LoVo (cell line): ENCODE measurements at regions not wholly inside any gene's neighbourhood (a gene's known extent, or its start where the extent isn't known, plus 50 kb on each side); places are given as distances from the start of the nearest gene placed in this dataset.

Source experiments
- DNase-seq: peaks from one replicate; pipeline ENCODE4 v3.0.0-alpha.2; 2016; ENCODE audit warnings: low spot score

DNA sequence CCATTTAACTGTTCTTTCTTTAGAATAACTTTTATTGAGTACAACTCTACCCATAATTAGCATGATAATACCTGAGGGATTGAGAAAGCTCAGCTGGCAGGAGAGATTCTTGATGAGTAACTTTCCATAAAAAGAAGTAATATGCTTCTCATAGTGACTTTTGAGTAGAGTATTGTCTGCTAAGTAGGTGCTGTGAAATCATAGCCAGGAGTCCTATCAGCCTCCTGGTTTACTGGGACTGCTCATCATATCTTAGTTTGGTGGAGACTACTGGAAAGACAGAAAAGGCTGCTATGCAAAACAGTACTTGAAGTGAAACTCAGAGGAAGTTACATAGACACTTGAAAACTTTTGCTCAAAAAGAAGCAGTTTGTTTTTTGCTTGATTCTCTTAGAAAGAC, 113.3 kb upstream of the ATP2B1 start:
- no peak for DNase-seq

DNA sequence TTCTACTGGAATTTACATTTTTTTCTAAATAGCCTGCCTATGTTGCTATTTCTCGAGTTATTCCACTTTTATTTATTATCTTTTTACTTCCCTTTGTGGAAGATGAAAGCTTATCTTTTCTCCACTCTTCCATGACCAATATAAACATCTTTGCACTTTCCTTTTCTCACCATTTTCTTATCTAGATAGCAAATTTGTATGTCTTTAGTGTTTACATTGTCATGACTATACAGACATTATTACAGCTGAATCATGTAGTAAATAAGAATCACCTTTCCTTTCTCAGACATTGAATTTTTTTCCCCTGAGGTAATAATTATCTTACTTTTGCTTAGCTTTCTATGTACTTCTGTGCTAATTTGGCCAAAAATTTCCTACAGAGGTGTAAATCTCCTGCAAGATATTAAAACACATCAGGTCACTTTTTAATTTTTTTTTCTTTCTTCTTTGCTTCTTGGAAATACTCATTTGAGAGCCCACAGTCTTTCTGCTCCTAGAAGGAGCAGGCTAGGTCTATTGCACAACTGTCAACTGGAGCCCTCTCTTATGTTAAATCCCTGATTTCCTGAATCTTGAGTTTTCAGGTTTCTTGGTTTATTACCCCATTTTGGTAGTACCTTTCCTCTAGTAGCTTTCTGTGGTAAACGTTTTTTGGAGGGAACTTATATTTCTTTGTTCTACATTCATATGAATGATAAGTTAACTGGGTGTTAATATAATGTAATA, 109.0 kb upstream of the ATP2B1 start:
- peak; percentile 35 for DNase-seq

DNA sequence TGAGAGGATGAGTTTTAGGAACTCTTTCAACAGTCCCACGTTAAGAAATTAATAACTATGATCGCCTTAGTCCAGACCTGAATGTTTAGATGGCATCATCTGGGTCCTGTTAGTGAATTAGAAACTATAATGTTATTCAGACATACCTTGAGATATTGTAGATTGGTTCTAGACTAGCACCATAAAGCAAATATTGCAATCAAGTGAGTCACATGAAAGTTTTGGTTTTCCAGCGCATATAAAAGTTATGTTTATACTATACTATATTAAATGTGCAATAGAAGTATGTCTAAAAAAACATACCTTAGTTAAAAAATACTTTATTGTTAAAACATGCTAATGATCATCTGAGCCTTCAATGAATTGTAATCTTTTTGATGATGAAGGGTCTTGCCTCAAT, 106.6 kb upstream of the ATP2B1 start:
- no peak for DNase-seq

DNA sequence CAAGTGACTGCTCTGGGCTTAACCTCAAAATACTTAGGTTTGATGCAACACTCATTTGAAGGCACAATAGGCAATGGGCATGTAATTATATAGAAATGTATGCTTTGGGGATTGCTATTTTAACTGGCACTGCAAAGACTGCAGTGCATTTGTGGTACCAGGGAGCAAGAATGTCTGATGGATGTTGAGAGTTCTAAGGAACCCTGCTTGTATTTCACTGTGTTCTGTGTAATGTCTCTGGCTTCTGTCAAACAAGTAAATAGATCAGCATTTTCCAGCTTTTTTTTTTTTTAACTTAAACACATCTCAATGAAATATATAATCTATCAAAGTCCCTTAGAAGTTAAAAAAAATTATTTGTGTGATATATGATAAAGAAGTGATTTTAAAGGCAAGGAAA, 94.8 kb upstream of the ATP2B1 start:
- DNase-seq = no peak

DNA sequence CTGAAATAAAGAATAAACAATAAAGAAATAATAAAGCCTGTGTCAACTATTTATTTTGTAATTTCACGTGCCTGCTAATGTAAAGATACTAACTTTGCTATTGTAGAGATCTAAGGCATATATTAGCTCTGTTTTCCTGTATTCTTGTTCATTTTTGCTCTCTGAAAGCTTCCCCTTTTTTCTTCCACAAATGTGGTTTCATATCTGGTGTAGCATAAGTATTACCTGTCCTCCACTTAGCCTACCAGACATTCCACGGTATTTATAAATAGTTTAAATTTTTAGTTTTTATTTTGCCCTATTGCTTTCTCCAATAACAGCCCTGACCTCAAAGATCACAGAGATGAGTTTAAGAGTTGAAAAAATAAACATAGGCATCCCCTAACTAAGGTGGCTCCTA, 92.6 kb upstream of the ATP2B1 start:
- DNase-seq = no peak

DNA sequence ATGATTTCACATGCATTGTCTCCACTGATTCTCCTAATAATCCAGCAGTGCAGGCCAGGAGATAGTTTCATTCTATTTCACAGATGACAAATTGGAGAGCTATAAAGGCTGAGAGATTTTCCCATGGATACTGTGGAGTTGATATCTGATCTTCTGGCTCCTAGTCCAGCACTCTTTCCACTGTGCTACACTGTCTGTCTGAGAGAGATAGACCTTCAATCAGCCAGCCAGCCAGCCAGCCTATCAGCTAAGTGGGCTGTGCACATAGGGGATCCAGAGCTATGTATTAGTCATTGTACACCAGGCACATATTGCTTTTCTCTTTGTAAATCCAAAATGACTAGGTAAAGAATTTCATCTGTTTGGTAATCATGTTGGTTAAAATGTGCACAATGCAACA, 91.8 kb upstream of the ATP2B1 start:
- DNase-seq = no peak

DNA sequence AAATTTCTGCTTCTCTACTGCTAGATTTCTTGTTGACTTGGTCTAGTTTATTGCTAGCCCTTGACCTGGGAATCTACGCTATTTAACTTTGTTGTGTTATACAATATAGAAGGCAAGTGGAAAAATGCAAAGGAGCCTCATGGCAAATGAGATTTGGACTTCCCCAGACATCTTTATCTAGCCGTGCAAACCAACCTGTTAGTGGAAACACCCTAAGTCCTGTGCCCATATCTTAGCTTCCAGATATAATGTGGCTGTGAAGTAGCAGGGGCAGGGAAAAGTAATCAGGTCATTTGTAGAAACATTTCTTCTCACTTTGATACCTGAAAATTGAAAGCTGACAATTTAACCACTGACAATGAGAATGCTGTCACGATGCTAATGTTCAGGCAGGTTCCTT, 90.7 kb upstream of the ATP2B1 start:
- no peak for DNase-seq

DNA sequence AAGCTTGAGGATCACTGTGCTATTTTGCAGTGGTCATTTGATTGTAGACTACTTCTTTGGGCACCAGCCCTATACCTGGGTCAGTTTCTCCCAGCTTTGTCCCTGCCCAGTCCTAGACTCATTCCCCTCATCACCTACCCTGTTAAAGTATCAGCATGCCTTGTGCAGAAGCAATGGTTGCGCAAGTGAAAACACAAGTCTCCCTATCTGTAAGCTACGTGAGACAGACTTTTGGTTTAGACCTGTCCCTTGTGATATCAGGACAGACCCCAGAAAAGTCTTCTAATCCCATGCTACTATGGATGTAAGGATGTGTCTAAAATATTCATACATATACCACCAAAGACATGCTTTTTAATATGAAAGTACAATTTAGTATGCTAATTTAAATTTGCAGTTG, 88.8 kb upstream of the ATP2B1 start:
- DNase-seq = no peak

DNA sequence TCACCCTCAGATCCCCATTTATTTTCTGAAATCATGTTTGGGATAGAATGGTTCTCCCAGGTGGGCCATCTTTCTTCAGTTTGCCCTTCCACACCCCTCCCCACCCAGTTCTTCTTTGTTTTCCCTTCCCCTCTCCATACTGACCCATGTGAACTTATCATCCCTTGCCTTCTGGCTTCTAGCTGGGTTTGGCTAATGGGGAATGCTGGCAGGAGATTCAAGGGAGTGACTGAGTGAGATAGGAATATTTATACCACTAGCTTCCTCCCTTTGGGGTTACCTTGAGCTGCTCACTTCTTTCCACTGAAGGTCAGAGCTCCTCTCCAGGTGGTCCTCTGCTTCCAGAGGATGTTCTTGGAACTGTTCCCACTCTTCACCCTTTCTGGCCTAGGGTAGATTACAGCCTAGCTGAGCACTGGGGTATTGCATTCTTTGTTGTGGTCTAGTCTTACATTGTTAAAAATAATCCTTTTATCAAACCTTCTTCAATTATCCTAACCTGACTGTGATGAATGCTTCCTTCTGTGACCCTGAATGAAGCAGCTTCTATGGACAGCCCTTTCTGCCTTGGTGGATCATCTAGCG, 88.3 kb upstream of the ATP2B1 start:
- DNase-seq = no peak

DNA sequence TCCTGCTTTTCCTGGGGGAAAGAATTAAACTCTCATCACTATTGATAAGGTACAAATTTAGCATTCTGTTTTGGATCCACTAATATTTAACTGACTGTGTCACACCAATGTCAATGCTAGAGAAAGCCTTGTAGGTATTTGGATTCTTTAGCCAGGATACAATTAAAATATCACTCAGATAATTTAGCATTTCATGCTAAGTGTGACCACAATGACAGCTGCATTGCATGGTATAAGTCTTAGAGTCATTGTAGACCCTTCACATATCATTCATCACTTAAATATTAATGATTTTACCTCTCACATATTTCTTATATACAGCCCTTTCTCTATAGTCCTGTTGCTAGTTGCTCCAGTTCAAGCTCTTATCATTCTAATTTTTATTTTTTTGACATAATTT, 85.3 kb upstream of the ATP2B1 start:
- DNase-seq = no peak

DNA sequence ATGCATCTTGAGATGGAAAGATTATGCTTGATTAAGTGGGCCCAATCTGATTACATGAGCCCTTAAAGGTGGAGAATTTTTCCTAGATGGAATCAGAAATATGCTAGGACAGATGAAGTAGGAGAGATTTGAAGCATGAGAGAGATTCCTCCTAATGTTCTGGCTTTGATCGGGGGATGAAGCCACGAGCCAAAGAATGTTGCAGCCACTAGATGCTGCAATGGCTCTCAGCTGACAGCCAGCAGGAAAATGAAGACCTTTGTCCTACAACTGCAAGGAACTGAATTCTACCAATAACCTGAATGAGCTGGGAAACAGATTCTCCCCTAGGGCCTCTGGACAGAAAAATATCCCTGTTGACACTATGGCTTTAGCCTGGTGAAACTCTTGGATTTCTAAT, 82.6 kb upstream of the ATP2B1 start:
- no peak for DNase-seq

DNA sequence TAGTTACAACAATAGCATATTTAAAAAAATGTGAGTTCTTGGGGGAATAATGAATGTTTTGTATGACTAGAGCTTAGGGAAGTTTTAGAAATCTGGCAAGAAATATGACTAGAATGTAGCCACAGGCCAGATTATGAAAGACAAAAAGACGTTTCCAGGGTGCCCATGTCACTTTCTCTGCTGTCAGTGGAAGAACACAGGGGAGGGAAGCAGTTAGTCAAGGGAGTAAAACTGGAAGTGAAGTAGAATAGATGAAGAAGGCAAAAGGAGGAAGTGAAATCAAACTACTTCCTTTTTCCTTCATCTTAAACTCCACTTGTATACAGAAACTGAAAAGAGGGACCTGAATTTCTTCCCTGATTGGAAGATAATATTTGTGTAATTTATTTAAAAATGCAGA, 81.2 kb upstream of the ATP2B1 start:
- no peak for DNase-seq

DNA sequence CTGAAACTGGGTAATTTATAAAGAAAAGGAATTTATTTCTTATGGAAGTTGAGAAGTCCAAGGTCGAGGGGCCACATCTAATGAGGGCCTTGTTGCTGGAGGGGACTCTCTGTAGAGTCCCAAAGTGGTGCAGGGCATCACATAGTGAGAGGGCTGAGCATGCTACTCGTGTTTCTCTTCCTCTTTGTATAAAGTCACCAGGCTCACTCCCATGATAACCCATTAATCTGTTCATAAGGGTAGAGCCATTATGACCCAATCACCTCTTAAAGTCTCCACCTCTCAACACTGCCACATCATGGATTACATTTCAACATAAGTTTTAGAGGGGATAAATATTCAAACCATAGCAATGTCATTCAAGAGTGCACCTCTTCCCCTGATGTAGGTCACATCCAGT, 79.1 kb upstream of the ATP2B1 start:
- DNase-seq = no peak

DNA sequence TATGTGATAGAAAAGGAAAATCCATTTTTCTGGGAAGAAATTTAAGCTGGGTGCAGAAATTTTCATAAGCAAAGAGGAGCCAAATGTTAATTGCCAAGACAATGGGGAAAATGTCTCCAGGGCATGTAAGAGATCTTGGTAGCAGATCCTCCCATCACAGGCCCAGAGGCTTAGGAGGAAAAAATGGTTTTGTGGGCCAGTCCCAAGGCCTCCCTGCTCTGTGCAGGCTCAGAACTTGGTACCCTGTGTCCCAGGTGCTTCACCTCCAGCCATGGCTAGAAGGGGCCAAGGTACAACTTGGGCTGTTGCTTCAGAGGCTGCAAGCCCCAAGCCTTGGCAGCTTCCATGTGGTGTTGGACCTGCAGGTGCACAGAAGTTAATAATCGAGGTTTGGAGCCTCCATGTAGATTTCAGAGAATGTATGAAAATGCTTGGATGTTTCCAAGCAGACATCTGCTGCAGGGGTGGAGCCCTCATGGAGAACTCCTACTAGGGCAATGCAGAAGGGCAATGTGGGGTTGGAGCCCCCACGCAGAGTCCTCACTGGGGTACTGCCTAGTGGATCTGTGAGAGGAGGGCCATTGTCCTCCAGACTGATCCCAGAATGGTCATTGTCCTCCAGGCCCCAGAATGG, 77.7 kb upstream of the ATP2B1 start:
- DNase-seq = no peak

DNA sequence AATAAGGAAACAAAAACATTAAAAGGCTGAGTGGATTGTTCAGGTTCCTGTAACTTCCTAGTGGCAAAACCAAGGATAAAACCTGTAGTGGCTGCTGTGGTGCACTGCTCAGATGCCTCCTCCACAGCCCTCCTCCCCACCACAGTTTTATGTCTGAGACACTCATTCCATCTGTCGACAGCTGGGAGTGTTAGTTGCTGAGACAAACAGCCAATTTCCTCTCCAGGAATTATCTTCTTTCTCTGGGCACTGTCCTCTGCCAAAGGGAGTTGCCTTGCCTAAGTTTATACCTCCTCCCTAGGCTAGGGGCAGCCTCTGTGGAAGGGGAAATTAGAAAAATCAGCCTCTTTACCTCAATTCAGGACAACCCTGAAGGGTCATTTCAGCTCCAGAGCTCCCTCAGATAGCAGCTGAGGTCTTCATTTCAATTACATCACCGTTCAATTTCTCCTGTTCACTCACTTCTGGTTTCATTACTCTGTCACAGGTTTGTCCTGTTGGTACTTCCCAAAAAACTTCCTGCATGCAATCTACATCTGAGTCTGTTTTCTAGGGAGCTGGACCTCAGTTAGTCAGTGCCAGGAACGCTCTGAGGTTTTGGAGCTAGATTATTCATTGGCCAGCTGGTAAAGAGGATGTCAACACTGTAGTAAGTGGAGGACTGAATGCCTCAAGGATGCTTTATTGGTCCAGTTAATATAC, 74.9 kb upstream of the ATP2B1 start:
- no peak for DNase-seq

DNA sequence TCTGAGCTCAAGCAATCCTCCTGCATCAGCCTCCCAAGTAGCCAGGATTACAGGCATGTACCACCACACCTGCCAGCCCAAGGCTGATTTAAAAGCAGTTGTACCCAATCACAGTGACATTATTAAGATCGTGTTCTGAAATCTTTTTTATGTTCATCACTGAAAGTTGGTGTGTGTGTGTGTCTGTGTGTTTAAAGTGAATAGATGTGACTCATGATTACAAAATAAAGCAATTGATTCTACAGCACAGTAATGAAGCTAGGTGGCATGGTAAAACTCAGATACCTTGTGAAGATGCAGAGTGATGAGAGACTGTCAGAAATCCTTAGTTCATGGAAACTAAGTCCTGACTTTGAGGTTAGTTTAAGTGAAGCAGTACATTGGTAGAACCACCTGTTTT, 74.2 kb upstream of the ATP2B1 start:
- DNase-seq = no peak

DNA sequence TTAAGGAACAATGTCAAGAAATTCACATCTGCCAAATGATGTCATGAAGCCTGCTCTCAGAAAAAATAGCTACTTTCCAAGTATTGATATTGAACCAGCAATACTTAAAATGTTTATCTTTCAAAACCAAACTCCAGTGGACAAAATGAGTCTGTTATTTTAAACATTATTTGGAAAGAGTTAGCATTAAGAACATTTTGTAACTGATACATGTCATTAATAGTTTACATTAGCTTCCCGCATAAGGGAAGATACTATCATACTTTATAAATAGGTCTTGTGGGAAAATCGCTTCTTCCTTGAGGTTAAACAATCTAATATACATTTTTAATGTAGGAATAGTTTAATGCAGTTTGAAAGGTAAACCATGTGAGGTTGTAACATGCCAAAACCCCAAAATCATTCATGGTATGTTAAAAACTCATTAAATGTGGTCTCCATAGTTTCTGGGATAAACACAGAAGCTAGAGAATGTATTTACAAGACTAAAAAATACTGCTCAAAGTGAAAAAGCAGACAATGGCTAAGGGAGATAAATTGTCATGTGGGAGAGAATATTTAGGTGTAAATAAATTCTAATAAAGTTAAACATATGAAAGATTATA, 73.4 kb upstream of the ATP2B1 start:
- DNase-seq = no peak

DNA sequence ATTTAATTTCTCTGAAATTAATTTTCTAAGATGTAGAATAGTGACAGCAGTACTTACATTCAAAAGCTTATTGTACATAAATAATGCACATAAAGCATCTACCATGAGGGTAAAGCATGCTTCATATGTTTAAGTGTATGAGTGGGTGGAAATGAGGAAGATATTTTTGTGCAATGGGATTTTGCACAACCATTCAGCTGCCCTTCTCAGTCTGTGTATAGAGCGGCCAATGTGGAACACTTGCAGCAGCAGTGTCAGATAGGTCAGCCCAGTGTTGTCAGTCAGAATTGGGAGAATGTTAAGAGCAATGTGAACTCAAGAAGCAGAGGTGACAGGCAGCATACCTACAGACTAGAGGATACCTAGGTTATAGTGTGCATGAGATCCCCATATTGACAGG, 72.5 kb upstream of the ATP2B1 start:
- no peak for DNase-seq

DNA sequence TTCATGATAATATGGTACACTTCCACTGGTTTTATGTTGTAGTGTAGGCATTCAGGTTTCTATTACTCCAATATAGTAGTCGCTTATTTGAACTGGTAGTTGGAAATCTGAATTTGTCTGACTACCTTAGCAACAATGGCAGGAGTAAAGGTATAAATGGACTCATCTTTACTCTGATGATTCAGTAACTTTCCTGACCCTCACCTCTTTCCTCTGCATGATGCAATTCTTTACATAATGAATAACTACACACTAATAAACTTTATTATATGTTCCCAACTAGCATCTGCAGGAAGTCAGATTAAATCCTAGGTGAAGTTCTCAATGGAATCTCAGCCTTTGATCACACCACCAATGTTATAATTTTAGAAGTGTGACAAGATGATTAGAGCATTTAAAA, 70.5 kb upstream of the ATP2B1 start:
- peak; percentile 19 for DNase-seq

DNA sequence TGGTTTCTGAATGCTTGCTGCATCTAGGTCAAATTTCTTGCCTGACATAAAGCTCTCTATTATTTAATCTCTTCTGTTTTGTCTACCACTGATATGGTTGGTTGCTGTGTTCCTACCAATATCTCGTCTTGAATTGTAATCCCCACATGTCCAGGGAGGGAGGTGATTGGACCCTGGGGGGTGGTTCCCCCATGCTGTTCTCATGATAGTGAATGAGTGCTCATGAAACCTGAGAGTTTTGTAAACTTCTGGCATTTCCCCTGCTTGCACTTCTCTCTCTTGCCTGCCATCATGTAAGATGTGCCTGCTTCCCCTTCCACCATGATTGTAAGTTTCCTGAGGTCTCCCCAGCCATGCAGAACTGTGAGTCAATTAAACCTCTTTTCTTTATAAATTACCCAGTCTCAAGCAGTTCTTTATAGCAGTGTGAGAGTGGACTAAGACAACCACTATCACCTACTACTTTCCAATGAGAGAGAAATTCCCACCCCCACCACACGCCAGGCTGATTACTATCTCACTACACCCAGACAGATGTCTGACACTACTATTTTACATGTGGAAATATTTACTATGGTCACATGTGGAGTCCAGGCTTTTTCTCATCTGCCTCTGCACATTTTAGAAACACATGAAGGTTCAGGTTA, 69.2 kb upstream of the ATP2B1 start:
- DNase-seq = no peak

DNA sequence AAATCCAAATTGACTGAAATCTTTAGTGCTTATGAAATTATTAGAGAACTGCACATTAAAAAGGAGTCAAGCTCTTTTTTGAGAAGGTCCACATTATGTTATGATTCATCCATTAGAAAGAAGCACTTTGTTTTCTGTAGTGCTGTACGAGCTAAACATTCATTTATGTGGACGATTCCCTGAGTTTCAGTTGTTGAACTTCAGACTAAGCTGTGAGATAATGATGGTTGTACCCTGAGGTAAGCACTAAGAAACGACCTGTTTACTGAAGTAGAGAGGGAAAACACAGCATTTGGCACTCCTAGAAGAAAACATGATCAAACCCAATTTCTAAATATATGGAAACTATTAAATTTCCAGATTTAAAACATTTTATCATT, 67.3 kb upstream of the ATP2B1 start:
- DNase-seq = no peak
